ENCODE measurements at regions not wholly inside any gene's neighbourhood (a gene's known extent, or its start where the extent isn't known, plus 50 kb on each side); places are given as distances from the start of the nearest gene placed in this dataset.

GRCh38 chr5:164798110-164798509, 1292.7 kb downstream of the MAT2B start:
- TF ChIP-seq CTCF (IDR thresholded peaks at IDR 0.05), result no peak
- no peaks in the 10 kb centered on the region for H3K4me1 ChIP-seq (ENCODE audit: control insufficient read depth, insufficient read depth, low read length)
- DNase-seq (no peak), ATAC-seq (no peak)
- H3K9me3 Mint-ChIP-seq, result peaks cover 7 to 12% of the 10 kb centered on the region in 2 donors
- H3K4me3 Mint-ChIP-seq, result no peak overlapping the region
- H3K36me3 Mint-ChIP-seq, result no peaks in the 10 kb centered on the region
- H3K27ac Mint-ChIP-seq, result no peak overlapping the region
- 81% methylated on average over 2 of the region's 3 CpGs for WGBS (ENCODE audit: insufficient coverage)
- no peak overlapping the region for H3K27ac ChIP-seq (ENCODE audit: low read length)
- H3K27me3 ChIP-seq (ENCODE audit: control insufficient read depth, insufficient read depth, low read length), result no peaks in the 10 kb centered on the region
- intact Hi-C loops (cut with micrococcal nuclease), result no loop called here
- H3K4me3 ChIP-seq (ENCODE audit: low read length), result no peak overlapping the region
- no peaks in the 10 kb centered on the region for H3K36me3 ChIP-seq (ENCODE audit: control insufficient read depth, insufficient read depth, low read length)
- no peaks in the 10 kb centered on the region for H3K4me1 Mint-ChIP-seq
- H3K27me3 Mint-ChIP-seq (ENCODE audit: low read depth in 2 of 2), result no peaks in the 10 kb centered on the region
- H3K9me3 ChIP-seq (ENCODE audit: control insufficient read depth, insufficient read depth, low read length), result peaks cover 7% of the 10 kb centered on the region

- intact Hi-C loops (cut with micrococcal nuclease), result no loop called here
- TF ChIP-seq CTCF (IDR thresholded peaks at IDR 0.05), result no peak
- H3K4me3 ChIP-seq (ENCODE audit: low read length), result no peak overlapping the region
- DNase-seq (no peak), ATAC-seq (no peak)
- H3K4me1 ChIP-seq (ENCODE audit: control insufficient read depth, insufficient read depth, low read length), result no peaks in the 10 kb centered on the region
- no peaks in the 10 kb centered on the region for H3K4me1 Mint-ChIP-seq
- H3K27me3 ChIP-seq (ENCODE audit: control insufficient read depth, insufficient read depth, low read length), result no peaks in the 10 kb centered on the region
- H3K9me3 Mint-ChIP-seq, result peaks cover 7 to 12% of the 10 kb centered on the region in 2 donors
- H3K36me3 ChIP-seq (ENCODE audit: control insufficient read depth, insufficient read depth, low read length), result no peaks in the 10 kb centered on the region
- peaks cover 7% of the 10 kb centered on the region for H3K9me3 ChIP-seq (ENCODE audit: control insufficient read depth, insufficient read depth, low read length)
- H3K27ac ChIP-seq (ENCODE audit: low read length), result no peak overlapping the region
- no peaks in the 10 kb centered on the region for H3K36me3 Mint-ChIP-seq
- no peak overlapping the region for H3K4me3 Mint-ChIP-seq
- H3K27me3 Mint-ChIP-seq (ENCODE audit: low read depth in 2 of 2), result no peaks in the 10 kb centered on the region
- H3K27ac Mint-ChIP-seq, result no peak overlapping the region
- WGBS (ENCODE audit: insufficient coverage), result 54% methylated on average over 2 of the region's 2 CpGs
These were observed 1294.0 kb downstream of the MAT2B start for GRCh38 chr5:164799391-164799790.

- Mint-ChIP-seq H3K4me3 (no peak overlapping the region), H3K4me1 (no peaks in the 10 kb centered on the region), H3K27ac (no peak overlapping the region), H3K36me3 (no peaks in the 10 kb centered on the region), H3K27me3 (ENCODE audit: low read depth in 2 of 2) (no peaks in the 10 kb centered on the region), H3K9me3 (peaks cover 9 to 15% of the 10 kb centered on the region in 2 donors)
- intact Hi-C loops (cut with micrococcal nuclease), result no loop called here
- DNase-seq (no peak), ATAC-seq (no peak)
- no peaks in the 10 kb centered on the region for H3K27me3 ChIP-seq (ENCODE audit: control insufficient read depth, insufficient read depth, low read length)
- no peak overlapping the region for H3K27ac ChIP-seq (ENCODE audit: low read length)
- no peaks in the 10 kb centered on the region for H3K36me3 ChIP-seq (ENCODE audit: control insufficient read depth, insufficient read depth, low read length)
- WGBS (ENCODE audit: insufficient coverage), result 97% methylated on average over 4 of the region's 4 CpGs
- H3K9me3 ChIP-seq (ENCODE audit: control insufficient read depth, insufficient read depth, low read length), result peaks cover 7% of the 10 kb centered on the region
- TF ChIP-seq CTCF (IDR thresholded peaks at IDR 0.05), result no peak
- no peaks in the 10 kb centered on the region for H3K4me1 ChIP-seq (ENCODE audit: control insufficient read depth, insufficient read depth, low read length)
- H3K4me3 ChIP-seq (ENCODE audit: low read length), result no peak overlapping the region
These were observed 1296.5 kb downstream of the MAT2B start for GRCh38 chr5:164801910-164802309.

- Histone ChIP-seq H3K27ac (ENCODE audit: low read length) (no peak overlapping the region), H3K27me3 (ENCODE audit: control insufficient read depth, insufficient read depth, low read length) (no peaks in the 10 kb centered on the region), H3K9me3 (ENCODE audit: control insufficient read depth, insufficient read depth, low read length) (no peaks in the 10 kb centered on the region), H3K36me3 (ENCODE audit: control insufficient read depth, insufficient read depth, low read length) (no peaks in the 10 kb centered on the region), H3K4me1 (ENCODE audit: control insufficient read depth, insufficient read depth, low read length) (no peaks in the 10 kb centered on the region), H3K4me3 (ENCODE audit: low read length) (no peak overlapping the region)
- Mint-ChIP-seq H3K4me3 (no peak overlapping the region), H3K9me3 (peaks cover 7 to 13% of the 10 kb centered on the region in 2 donors), H3K36me3 (no peaks in the 10 kb centered on the region), H3K27me3 (ENCODE audit: low read depth in 2 of 2) (no peaks in the 10 kb centered on the region), H3K27ac (no peak overlapping the region), H3K4me1 (no peaks in the 10 kb centered on the region)
- intact Hi-C loops (cut with micrococcal nuclease), result no loop called here
- ATAC-seq (no peak), DNase-seq (no peak)
- TF ChIP-seq CTCF (IDR thresholded peaks at IDR 0.05), result no peak
These were observed 1304.4 kb downstream of the MAT2B start for GRCh38 chr5:164809821-164810220.

All from natural killer cell (primary cell).